Endothelial cell (in vitro differentiated cells): ENCODE measurements at regions not wholly inside any gene's neighbourhood (a gene's known extent, or its start where the extent isn't known, plus 50 kb on each side); places are given as distances from the start of the nearest gene placed in this dataset.

ENCODE experiments used
- DNase-seq: peaks from one replicate; pipeline ENCODE4 v3.0.0; 2021; ENCODE audit warnings: low spot score
- H3K27ac Mint-ChIP-seq: one replicate; pipeline ENCODE4 v1.8.0; 2021; ENCODE audit warnings: mixed read lengths, inconsistent platforms; ENCODE audit not compliant: unreplicated experiment
- H3K27me3 Mint-ChIP-seq: one replicate; pipeline ENCODE4 v1.8.0; 2021; ENCODE audit warnings: mild to moderate bottlenecking, moderate library complexity, mixed read lengths, inconsistent platforms; ENCODE audit not compliant: unreplicated experiment
- H3K36me3 Mint-ChIP-seq: one replicate; pipeline ENCODE4 v1.8.0; 2021; ENCODE audit warnings: mild to moderate bottlenecking, low read depth, mixed read lengths, inconsistent platforms; ENCODE audit not compliant: unreplicated experiment
- H3K4me1 Mint-ChIP-seq: one replicate; pipeline ENCODE4 v1.8.0; 2021; ENCODE audit warnings: mild to moderate bottlenecking, mixed read lengths, inconsistent platforms; ENCODE audit not compliant: unreplicated experiment
- H3K4me3 Mint-ChIP-seq: one replicate; pipeline ENCODE4 v1.8.0; 2021; ENCODE audit warnings: mild to moderate bottlenecking, mixed read lengths, inconsistent platforms; ENCODE audit not compliant: unreplicated experiment
- H3K9me3 Mint-ChIP-seq: one replicate; pipeline ENCODE4 v1.8.0; 2021; ENCODE audit warnings: mixed read lengths, inconsistent platforms; ENCODE audit not compliant: unreplicated experiment
- CTCF ChIP-seq: fragments of 200-600 bp; sonication (generic); IDR thresholded peaks from one replicate; pipeline ENCODE4 v1.5.0; 2021; ENCODE audit warnings: antibody characterized with exemption; ENCODE audit not compliant: unreplicated experiment

DNA sequence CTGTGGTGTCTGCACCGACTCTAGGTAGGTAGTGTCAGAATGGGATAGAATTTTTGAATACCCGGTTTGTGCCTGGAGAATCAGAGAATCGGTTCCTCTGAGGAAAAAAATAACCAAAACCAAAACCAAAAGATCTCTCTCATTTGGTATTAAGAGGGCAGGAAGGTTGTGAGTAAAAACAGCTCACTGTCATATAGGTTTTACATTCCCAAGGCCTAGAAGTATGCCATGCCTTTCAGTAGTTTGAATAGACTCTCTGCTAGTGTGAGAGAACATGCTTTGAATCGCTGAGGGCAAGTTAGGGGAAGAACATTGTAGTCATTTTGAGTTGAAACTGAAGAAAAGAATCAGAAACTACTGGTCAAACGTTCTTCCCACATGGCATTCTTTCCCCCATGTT lies 411.4 kb upstream of the CD180 start:
- H3K4me3 Mint-ChIP-seq = no peak overlapping the region
- H3K36me3 Mint-ChIP-seq = peaks cover 7% of the 10 kb centered on the region
- no peak for TF ChIP-seq CTCF
- peaks cover under 1% of the 10 kb centered on the region for H3K27me3 Mint-ChIP-seq
- DNase-seq = no peak
- no peaks in the 10 kb centered on the region for H3K4me1 Mint-ChIP-seq
- H3K9me3 Mint-ChIP-seq = peaks cover 3% of the 10 kb centered on the region
- no peak overlapping the region for H3K27ac Mint-ChIP-seq

- H3K36me3 Mint-ChIP-seq = peaks cover 7% of the 10 kb centered on the region
- no peak for DNase-seq
- H3K4me3 Mint-ChIP-seq = no peak overlapping the region
- peaks cover 1% of the 10 kb centered on the region for H3K27me3 Mint-ChIP-seq
- no peak for TF ChIP-seq CTCF
- H3K9me3 Mint-ChIP-seq = peaks cover 3% of the 10 kb centered on the region
- no peak overlapping the region for H3K27ac Mint-ChIP-seq
- H3K4me1 Mint-ChIP-seq = no peaks in the 10 kb centered on the region
Measured at GRCh38 chr5:67606586-67606947, 410.0 kb upstream of the CD180 start.

DNA sequence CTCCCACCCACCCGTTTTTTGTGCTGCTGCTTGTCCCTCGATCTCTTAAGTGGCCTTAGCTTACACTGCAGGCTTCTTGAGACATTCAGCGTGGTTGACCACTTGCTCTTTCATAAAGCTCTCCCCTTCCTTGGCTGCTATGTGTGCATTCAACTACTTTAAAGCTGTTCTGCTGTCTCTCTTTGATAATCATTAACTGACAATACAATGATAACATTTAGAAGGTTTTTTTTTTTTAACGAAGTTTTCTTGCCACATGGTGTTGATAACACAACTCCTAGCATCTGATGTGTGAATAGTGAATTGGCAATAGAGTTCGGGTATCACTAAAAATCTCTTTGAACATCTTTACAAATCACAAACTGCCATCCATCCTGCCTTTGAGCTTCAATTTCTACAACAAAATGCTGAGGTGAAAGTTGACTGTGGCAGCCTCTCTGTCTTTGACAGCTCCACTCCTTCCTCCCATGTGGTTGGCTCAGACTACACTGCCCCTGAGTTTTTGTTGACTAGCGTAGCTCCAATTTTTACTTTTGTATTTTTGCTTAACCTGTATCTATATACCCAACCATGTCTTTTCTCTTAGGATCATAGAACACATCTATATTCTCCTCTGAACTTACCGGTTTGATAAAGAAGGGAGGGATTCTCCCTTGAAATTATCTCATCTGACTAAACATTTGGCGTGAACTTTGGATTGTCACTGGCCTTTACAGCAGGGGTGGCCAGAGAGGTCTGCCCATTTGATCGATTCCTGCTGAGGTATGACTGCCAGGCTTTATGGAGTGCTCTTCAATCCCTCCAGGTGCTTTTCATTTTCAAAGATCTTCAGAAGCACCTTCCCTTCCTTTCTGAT lies 409.4 kb upstream of the CD180 start:
- TF ChIP-seq CTCF = no peak
- Mint-ChIP-seq H3K4me3 (no peak overlapping the region), H3K27ac (no peak overlapping the region), H3K27me3 (peaks cover 1% of the 10 kb centered on the region), H3K9me3 (peaks cover 3% of the 10 kb centered on the region), H3K36me3 (peaks cover 7% of the 10 kb centered on the region), H3K4me1 (no peaks in the 10 kb centered on the region)
- DNase-seq = no peak

GRCh38 chr5:67591491-67591890 lies 394.9 kb upstream of the CD180 start:
- no peak for DNase-seq
- no peak overlapping the region for H3K4me3 Mint-ChIP-seq
- peaks cover 3% of the 10 kb centered on the region for H3K36me3 Mint-ChIP-seq
- no peak for TF ChIP-seq CTCF
- H3K27ac Mint-ChIP-seq = no peak overlapping the region
- no peaks in the 10 kb centered on the region for H3K4me1 Mint-ChIP-seq
- no peaks in the 10 kb centered on the region for H3K27me3 Mint-ChIP-seq
- no peaks in the 10 kb centered on the region for H3K9me3 Mint-ChIP-seq

DNA sequence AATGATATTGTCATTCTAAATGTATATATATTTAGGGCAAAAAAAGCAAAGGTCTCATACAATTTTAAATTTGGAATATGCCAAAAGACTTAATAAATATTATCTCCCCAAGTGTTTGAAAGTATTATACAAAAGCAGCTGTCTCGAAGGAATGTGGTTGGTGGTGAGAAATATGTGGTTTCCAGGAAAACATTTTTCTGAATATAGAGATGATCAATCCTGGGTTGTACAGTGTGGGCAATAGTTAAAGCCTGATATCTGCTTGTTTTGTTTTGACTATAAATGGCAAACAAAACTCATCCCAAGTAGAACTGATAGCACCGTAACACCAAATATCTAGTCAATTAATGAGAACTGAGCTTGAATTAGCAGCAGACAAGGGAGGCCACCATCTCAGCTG lies 391.8 kb upstream of the CD180 start:
- Mint-ChIP-seq H3K4me1 (no peaks in the 10 kb centered on the region), H3K36me3 (peaks cover 3% of the 10 kb centered on the region), H3K9me3 (no peaks in the 10 kb centered on the region), H3K27me3 (no peaks in the 10 kb centered on the region), H3K27ac (no peak overlapping the region), H3K4me3 (no peak overlapping the region)
- no peak for TF ChIP-seq CTCF
- DNase-seq = no peak
